HG03135 (cell line): ENCODE measurements at regions not wholly inside any gene's neighbourhood (a gene's known extent, or its start where the extent isn't known, plus 50 kb on each side); places are given as distances from the start of the nearest gene placed in this dataset.
A peak's percentile ranks its signal among the peaks of the same experiment; 100 is the strongest.

Experiments
- ATAC-seq: cut with Tn5 transposase; IDR thresholded peaks from one replicate; pipeline ENCODE4 v1.9.1; 2021; ENCODE audit warnings: mild to moderate bottlenecking, moderate library complexity; ENCODE audit not compliant: unreplicated experiment

DNA sequence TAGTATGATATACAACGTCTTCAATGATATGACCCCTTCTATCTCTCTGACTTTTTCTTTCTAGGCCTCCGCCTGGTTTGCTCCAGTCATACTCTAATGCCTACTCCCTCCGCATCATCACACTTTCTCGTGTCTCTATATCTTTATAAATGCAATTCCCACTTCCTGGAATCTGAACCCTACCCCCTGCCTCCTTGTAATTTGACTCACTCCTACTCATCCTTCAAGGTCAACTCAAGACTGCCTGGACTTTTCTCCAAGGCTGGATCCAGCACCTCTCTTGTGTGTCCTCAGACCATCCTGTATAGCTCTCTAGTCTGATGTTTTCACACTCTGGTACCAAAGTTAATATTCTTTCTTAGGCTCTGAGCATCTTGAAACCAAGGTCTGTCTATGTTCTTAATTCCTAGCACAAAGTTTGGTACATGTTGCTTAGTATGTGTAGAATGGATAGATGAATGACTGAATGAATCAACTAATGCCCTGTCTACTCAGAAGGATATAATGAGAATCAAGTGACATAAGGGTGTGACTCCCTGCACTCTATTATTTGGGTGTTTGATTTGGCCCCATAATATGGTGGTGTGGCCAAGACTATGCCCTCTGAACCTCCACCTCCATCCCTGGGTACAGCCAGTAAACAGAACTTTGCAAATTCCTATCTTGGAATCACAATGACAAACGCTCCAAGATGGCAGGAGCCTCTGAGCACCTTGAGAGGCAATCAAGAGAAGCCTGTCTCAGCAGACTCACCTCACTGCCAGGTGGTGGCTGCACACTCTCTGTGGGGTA, 74.3 kb upstream of the SERP2 start:
- no peak for ATAC-seq

DNA sequence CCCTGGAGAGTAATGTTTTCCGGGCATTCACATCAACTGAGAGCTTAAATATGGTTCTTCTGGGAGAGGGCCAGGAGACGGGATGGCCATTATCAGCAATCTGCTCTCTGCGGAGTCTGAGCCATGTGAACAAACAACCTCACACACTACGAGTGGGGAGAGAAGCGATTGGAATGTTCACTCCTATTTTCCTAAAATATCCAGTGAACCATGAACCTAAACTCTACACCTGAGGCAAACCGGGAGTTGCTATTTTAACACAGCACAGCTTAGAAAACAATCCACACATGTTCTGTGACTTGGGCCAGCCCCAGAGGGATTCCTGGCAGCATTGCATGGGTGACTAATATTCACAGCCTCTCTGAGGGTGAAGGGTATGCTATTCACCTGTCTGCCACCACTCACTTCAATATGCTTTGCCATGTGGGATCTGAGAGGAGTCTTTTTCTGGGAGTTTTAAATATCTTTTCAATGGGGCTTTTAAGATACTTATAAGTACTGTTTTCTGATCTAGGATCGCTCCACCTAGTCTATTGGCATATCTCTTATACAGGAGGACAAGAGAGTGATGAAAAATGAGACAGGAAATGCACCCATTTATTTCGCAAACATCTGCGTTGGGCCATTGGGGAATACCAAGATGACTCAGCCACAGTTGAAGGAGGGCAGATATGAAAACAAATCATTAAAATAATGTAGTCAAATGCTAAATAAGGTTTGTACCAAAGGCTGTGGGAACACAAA, 72.6 kb upstream of the SERP2 start:
- peak; percentile 61 for ATAC-seq

- no peak for ATAC-seq
Measured at GRCh38 chr13:44301639-44302015, 72.0 kb upstream of the SERP2 start.

DNA sequence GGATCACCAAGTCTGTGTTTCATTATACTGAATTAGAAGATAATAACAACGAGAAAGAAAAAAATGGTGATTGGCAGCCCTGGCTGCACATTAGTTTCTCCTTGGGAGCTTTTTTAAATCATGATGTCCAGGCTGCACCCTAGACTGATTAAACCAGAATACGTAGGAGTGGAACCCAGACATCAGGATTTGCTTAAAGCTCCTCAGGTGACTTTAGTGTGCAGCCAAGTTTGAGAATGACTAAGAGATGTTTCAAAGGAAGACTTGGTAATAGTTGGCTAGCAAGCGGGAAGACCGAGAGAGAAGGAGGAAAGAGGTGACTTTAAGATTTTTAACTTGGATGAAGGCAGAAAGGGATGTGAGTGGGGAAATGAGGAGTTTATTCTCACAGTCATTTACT, 71.4 kb upstream of the SERP2 start:
- ATAC-seq, result no peak

GRCh38 chr13:44302940-44303575, 70.6 kb upstream of the SERP2 start:
- ATAC-seq, result no peak

DNA sequence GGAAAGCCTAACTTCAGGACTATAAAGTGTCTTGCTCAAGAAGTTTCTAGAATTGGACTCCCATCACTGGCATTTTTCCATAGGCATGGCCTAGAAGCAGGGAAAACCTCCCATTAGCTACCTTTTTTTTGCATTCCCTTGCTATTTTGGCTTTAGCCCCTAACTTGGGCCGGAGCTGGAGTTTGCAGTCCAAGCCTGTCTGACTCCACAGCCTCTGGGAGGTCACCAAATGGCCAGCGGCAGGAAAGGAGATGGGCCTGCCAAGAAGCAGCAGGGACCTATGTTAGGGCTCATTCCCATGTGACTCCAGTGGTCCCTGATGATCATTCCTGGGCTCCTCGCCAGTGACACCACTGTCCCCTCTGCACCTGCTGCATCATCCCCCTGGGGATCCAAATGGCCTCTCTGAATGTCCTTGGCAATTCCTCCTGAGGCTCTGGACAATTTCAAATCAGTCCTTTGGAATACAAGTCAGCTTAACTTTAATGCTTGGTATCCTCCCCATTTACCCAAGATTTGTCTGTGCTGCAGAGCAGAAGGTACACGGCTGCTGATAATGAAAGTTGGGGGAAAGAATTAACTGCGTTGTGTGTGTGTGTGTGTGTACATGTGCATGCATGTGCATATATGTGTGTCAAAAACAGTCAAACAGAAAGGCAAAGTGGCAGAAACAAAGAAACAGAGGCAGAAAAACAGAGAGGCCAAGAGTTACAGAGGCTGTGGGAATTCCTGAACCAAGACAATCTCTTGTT, 69.8 kb upstream of the SERP2 start:
- ATAC-seq, result no peak

DNA sequence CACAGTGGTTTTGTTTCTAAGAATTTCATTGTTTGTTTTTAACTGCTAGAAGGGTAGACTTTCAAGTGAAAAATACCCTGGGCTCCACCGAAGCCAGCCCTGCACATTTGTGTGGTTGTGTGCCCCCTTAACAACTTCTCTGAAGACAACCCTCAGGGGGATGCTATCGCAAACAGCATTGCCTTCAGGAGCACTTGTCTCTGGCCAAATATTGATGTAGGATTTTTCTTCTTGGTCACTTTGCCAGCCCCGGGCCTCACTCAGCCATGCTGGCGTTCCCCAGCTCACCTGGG, 69.2 kb upstream of the SERP2 start:
- no peak for ATAC-seq

GRCh38 chr13:44305286-44305685, 68.3 kb upstream of the SERP2 start:
- ATAC-seq, result no peak

DNA sequence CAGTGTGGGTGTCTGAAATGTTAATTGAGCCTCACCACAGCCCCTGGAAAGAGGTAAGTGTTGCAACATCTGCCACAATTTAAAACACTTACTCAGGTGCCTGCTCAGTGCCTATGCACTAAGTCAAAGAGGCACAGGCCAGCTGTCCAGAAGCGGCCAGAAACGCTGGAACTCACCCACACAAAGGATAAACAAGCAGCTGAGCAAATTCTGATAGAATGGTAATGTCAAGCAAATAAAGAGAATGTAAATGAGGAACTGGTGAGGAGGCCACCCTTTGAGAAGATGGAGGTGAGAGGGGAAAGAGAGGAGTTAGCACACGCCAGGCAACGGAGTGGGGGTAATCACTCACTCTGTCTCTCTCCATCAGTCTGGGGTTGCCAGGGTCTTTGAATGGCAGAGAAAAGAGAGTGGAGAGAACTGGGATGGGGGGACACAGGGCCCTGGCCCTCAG, 67.7 kb upstream of the SERP2 start:
- no peak for ATAC-seq

DNA sequence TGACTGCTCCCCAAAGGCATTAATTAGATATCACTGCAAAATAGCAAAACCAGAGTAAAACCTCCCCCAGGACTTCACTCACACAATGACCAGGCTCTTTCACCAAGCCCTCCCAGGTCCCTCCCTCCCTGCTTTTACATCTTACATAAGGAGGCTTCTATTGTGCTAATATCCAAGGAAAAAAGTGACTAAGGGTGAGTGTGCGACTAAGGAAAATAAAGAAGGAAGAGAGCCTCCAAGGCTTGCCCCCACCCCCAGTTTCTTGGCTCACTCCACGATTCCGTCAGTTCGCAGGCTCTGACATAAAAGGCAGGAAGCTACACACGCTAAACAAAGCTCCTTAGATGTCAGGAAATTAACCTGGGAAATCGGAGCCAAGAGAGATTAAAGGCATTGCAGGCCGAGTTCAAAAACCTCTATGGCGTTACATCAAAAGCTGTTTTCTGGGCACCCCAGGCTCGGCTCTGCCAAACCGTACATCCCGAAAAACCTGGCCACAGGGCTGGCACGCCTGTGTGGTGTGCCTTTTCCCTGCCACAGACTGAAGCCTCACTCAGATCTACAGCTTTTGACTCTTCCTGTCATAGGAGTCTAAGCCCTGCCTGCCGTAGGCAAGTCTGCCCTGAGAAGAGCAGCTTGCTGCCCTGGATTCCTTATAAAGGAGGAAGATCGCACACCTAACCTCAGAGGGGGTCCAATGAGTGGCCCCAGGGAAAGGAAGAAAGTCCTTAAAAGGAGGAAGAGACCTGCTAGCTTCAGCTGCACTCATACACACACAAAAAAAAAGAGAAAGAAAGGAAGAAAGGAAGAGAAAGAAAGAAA, 67.0 kb upstream of the SERP2 start:
- ATAC-seq, result no peak

GRCh38 chr13:44307255-44307654, 66.4 kb upstream of the SERP2 start:
- no peak for ATAC-seq

DNA sequence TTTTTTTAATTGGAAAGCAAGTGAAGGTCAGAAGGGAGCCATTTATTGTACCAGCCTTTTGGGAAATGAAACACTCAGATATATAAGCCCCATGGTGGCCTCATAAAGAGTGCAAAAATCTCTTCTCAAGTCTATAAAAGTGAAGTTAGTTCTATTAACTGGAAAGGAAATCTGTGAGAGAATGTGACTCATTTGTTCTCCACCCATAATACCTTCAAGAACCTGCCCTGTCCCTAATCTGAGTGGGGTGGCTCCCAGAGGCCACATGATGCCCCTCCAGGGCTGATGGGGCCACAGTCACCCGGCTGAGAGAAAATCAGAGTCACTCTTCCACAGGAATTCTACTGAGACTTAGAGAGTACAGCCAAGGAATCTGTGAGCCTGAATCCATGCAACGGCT, 65.8 kb upstream of the SERP2 start:
- ATAC-seq, result no peak

- no peak for ATAC-seq
Measured at GRCh38 chr13:44308352-44308751, 65.3 kb upstream of the SERP2 start.

- ATAC-seq, result no peak
Measured at GRCh38 chr13:44309794-44310757, 63.5 kb upstream of the SERP2 start.

- no peak for ATAC-seq
Measured at GRCh38 chr13:44311011-44311780, 62.4 kb upstream of the SERP2 start.

DNA sequence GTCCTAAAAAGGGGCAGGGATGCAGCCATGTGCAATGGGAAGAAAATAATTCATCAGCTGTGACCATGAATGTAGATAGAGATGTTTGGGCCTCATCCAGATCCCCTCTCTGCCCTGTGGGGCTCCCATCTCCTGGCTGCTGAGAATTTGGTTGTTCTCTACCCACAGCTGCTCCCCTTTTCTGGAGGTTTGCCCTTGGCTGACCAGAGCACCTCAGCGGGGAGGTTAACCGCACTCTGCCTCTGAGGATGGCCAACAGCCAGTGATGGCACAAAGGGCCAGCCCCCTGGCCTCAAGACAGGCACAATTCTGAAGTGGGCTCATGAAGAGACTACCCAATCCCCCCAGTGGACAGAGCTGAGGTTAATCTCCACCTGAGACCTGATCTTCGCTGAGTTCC, 61.5 kb upstream of the SERP2 start:
- ATAC-seq, result no peak

GRCh38 chr13:44312834-44313551, 60.6 kb upstream of the SERP2 start:
- no peak for ATAC-seq

DNA sequence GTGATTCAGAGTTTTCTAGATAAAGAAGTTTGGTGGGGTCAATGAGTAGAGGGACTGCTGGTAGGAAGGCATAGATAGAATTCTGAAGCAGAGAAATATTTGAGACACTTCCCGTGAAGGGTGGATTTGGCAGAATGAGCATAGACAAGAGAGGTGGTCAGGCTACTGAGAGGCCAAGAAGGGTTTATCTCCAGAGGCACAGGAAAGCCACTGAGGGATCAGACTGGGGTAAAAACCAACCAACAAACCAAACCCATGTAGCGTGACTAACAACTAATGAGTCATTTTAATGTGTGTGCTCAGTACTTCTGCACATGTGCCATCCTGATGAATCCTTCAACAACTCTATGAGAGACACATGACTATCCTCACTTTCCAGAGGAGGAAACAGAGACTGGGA, 60.0 kb upstream of the SERP2 start:
- ATAC-seq, result no peak
